IMR-90 (cell line): ENCODE measurements at regions not wholly inside any gene's neighbourhood (a gene's known extent, or its start where the extent isn't known, plus 50 kb on each side); places are given as distances from the start of the nearest gene placed in this dataset.

Experiments used
- ATAC-seq: fragments of 200-7000 bp; cut with Tn5 transposase; 2 replicates; pipeline ENCODE4 v1.9.1; 2020; ENCODE audit warnings: low read depth, mild to moderate bottlenecking, moderate library complexity
- BruUV-seq: library from RNA; stranded (reverse); fragments of 400-500 nt; replicated peaks from 2 replicates; lab custom pipeline; 2021; lab: Mats Ljungman, UMichigan
- CTCF ChIA-PET: fragments of 300-600 bp; formaldehyde crosslinking; extraction: SDS; loops from one replicate; lab custom pipeline; 2021; ENCODE audit warnings: antibody characterized with exemption; lab: Yijun Ruan, JAX
- POLR2A ChIA-PET: fragments of 300-600 bp; sonication (Branson Sonifier 250); formaldehyde crosslinking; loops from one replicate; lab custom pipeline; 2022; ENCODE audit warnings: antibody characterized with exemption; ENCODE audit not compliant: unreplicated experiment; lab: Charles Lee
- DNase-seq: peaks from one replicate; pipeline ENCODE4 v3.0.0; 2013
- H2AFZ ChIP-seq: replicated peaks from 2 replicates; pipeline ENCODE3; 2013; ENCODE audit warnings: low read length, mild to moderate bottlenecking; ENCODE audit not compliant: poor library complexity
- H2AK5ac ChIP-seq: 2 replicates; pipeline ENCODE4 v1.6.1; 2013; ENCODE audit warnings: low read depth, low read length, inconsistent platforms
- H2AK9ac ChIP-seq: replicated peaks from 2 replicates; pipeline ENCODE3; 2013; ENCODE audit warnings: mild to moderate bottlenecking, low read depth, low read length, moderate library complexity; ENCODE audit not compliant: poor library complexity
- H2BK120ac ChIP-seq: 2 replicates; pipeline ENCODE4 v1.6.1; 2013; ENCODE audit warnings: low read depth, low read length, inconsistent platforms
- H2BK15ac ChIP-seq: 3 replicates; pipeline ENCODE4 v1.6.1; 2013; ENCODE audit warnings: low read depth, low read length, inconsistent platforms
- H2BK20ac ChIP-seq: 2 replicates; pipeline ENCODE4 v1.6.1; 2013; ENCODE audit warnings: low read depth, mild to moderate bottlenecking, inconsistent platforms, low read length, moderate library complexity
- H2BK5ac ChIP-seq: 2 replicates; pipeline ENCODE4 v1.6.1; 2013; ENCODE audit warnings: mild to moderate bottlenecking, low read depth, low read length, inconsistent platforms; ENCODE audit not compliant: poor library complexity, severe bottlenecking
- H3K14ac ChIP-seq: replicated peaks from 2 replicates; pipeline ENCODE4 v1.6.1; 2013; ENCODE audit warnings: low read depth, low read length, inconsistent platforms
- H3K18ac ChIP-seq: 2 replicates; pipeline ENCODE4 v1.6.1; 2013; ENCODE audit warnings: low read depth, low read length, control low read depth
- H3K23ac ChIP-seq: 2 replicates; pipeline ENCODE4 v1.6.1; 2013; ENCODE audit warnings: low read depth, low read length, inconsistent platforms
- H3K27ac ChIP-seq: 2 replicates; pipeline ENCODE4 v1.5.1; 2013; ENCODE audit warnings: mild to moderate bottlenecking, control low read depth, low read length; ENCODE audit not compliant: insufficient read depth
- H3K27me3 ChIP-seq: 2 replicates; pipeline ENCODE4 v1.6.1; 2013; ENCODE audit warnings: low read length; ENCODE audit not compliant: control insufficient read depth, insufficient read depth
- H3K36me3 ChIP-seq: 2 replicates; pipeline ENCODE4 v1.6.1; 2013; ENCODE audit warnings: low read length, mixed read lengths; ENCODE audit not compliant: control insufficient read depth, insufficient read depth
- H3K4ac ChIP-seq: 2 replicates; pipeline ENCODE4 v1.6.1; 2013; ENCODE audit warnings: low read depth, low read length, inconsistent platforms
- H3K4me1 ChIP-seq: 2 replicates; pipeline ENCODE4 v1.6.1; 2013; ENCODE audit warnings: low read length, mixed read lengths; ENCODE audit not compliant: control insufficient read depth, insufficient read depth
- H3K4me2 ChIP-seq: 2 replicates; pipeline ENCODE4 v1.6.1; 2013; ENCODE audit warnings: low read depth, mild to moderate bottlenecking, control low read depth, low read length, moderate library complexity
- H3K4me3 ChIP-seq: 2 replicates; pipeline ENCODE4 v1.5.1; 2013; ENCODE audit warnings: low read depth, mild to moderate bottlenecking, control low read depth, low read length, moderate library complexity; ENCODE audit not compliant: insufficient read depth
- H3K56ac ChIP-seq: 2 replicates; pipeline ENCODE4 v1.6.1; 2013; ENCODE audit warnings: low read length, inconsistent platforms; ENCODE audit not compliant: insufficient read depth; ENCODE audit errors: extremely low read depth
- H3K79me1 ChIP-seq, 2 experiments: 2 replicates each; pipeline ENCODE4 v1.6.1; 2013; ENCODE audit warnings: low read length in 2 of 2, inconsistent platforms in 1 of 2, low read depth in 1 of 2
- H3K9ac ChIP-seq: 2 replicates; pipeline ENCODE4 v1.6.1; 2013; ENCODE audit warnings: low read depth, low read length, control low read depth
- H3K9me1 ChIP-seq: 2 replicates; pipeline ENCODE4 v1.6.1; 2013; ENCODE audit warnings: low read length, inconsistent platforms; ENCODE audit not compliant: insufficient read depth
- H3K9me3 ChIP-seq: 2 replicates; pipeline ENCODE4 v1.6.1; 2013; ENCODE audit warnings: low read length; ENCODE audit not compliant: control insufficient read depth, insufficient read depth
- H4K20me1 ChIP-seq: 2 replicates; pipeline ENCODE4 v1.6.1; 2013; ENCODE audit warnings: low read length, inconsistent platforms; ENCODE audit not compliant: insufficient read depth
- H4K5ac ChIP-seq: 2 replicates; pipeline ENCODE4 v1.6.1; 2013; ENCODE audit warnings: mild to moderate bottlenecking, low read depth, low read length, control low read depth
- H4K8ac ChIP-seq, 2 experiments: 2 replicates each; pipeline ENCODE4 v1.6.1; 2013; ENCODE audit warnings: low read depth in 2 of 2, low read length in 2 of 2, control low read depth in 1 of 2, inconsistent platforms in 1 of 2
- H4K91ac ChIP-seq: 2 replicates; pipeline ENCODE4 v1.6.1; 2013; ENCODE audit warnings: low read depth, low read length, inconsistent platforms; ENCODE audit not compliant: insufficient read depth
- BHLHE40 ChIP-seq: fragments of 150-350 bp; IDR thresholded peaks from 2 replicates; pipeline ENCODE4 v1.6.1; 2016; ENCODE audit warnings: mild to moderate bottlenecking, low read depth, low read length
- CEBPB ChIP-seq: IDR thresholded peaks from 2 replicates; pipeline ENCODE4 v1.6.1; 2012; ENCODE audit warnings: low read depth, low read length, improper control_type of control experiment
- CHD1 ChIP-seq: IDR thresholded peaks from 2 replicates; pipeline ENCODE4 v1.6.1; 2012; ENCODE audit warnings: low read depth, low read length, improper control_type of control experiment
- MAZ ChIP-seq: IDR thresholded peaks from 2 replicates; pipeline ENCODE4 v1.6.1; 2012; ENCODE audit warnings: low read depth, mild to moderate bottlenecking, low read length, improper control_type of control experiment, moderate library complexity, borderline replicate concordance
- SMC3 ChIP-seq: fragments of 150-350 bp; IDR thresholded peaks from 2 replicates; pipeline ENCODE4 v1.6.1; 2016; ENCODE audit warnings: low read depth, mild to moderate bottlenecking, antibody characterized with exemption, low read length, moderate library complexity
- WGBS, 2 experiments: methylation state at CpG; one replicate each; pipeline versions ENCODE4 v1.1.5 to v1.1.7; 2013; ENCODE audit warnings: missing lambda C conversion rate in 2 of 2; ENCODE audit not compliant: insufficient read length in 1 of 2; ENCODE audit errors: extremely low coverage in 2 of 2; 5-methylcytosine and 5-hydroxymethylcytosine counted together
- dilution Hi-C: fragments of 300-500 bp; cut with HindIII; formaldehyde crosslinking; loops from one replicate; pipeline ENCODE4 v1.14.3; 2018; ENCODE audit warnings: low sequenced_read_pairs; ENCODE audit not compliant: unreplicated experiment
- in situ Hi-C: fragments of 300-500 bp; cut with MboI; formaldehyde crosslinking; loops from 3 replicates; pipeline ENCODE4 v1.14.3; 2019; ENCODE audit warnings: low sequenced_read_pairs, inconsistent platforms, mixed read lengths
- intact Hi-C: fragments of 100-400 bp; cut with micrococcal nuclease; formaldehyde crosslinking; loops from 2 replicates; pipeline ENCODE4 v1.10.0; 2022

- ChIA-PET CTCF (no interaction called here), POLR2A (no interaction called here)
- WGBS, 2 experiments, result no CpG with 5 or more reads among the region's 2 CpGs
- Histone ChIP-seq H3K9ac (no peak overlapping the region), H3K79me1 (no peaks in the 10 kb centered on the region), H3K9me1 (no peaks in the 10 kb centered on the region), H3K56ac (no peak overlapping the region), H3K27ac (no peak overlapping the region), H3K4me1 (no peaks in the 10 kb centered on the region), H3K23ac (no peak overlapping the region), H3K27me3 (no peaks in the 10 kb centered on the region), H4K91ac (no peak overlapping the region), H3K4ac (no peak overlapping the region), H4K8ac (no peak overlapping the region), H3K14ac (no peak overlapping the region), H2BK15ac (no peak overlapping the region), H2BK120ac (no peak overlapping the region), H2BK20ac (no peak overlapping the region), H4K20me1 (no peaks in the 10 kb centered on the region), H3K9me3 (no peaks in the 10 kb centered on the region), H3K4me3 (no peak overlapping the region), H3K4me2 (no peak overlapping the region), H2BK5ac (no peak overlapping the region), H3K36me3 (no peaks in the 10 kb centered on the region), H3K18ac (no peak overlapping the region), H2AFZ (no peak overlapping the region), H4K5ac (no peak overlapping the region), H2AK9ac (no peak overlapping the region), H2AK5ac (no peak overlapping the region)
- no peak for TF ChIP-seq SMC3
- no peak for TF ChIP-seq MAZ
- TF ChIP-seq CHD1, result no peak
- TF ChIP-seq CEBPB, result peak; percentile 18; the same call in 1 of the 2 replicates
- no peak for TF ChIP-seq BHLHE40
- in situ Hi-C loops (no loop called here), dilution Hi-C loops (no loop called here), intact Hi-C loops (no loop called here)
- BruUV-seq, result no TSS peak
- ATAC-seq (no peak), DNase-seq (no peak)
Measured at GRCh38 chr1:58996341-58997059, 212.7 kb upstream of the JUN start.
